BJ (cell line): ENCODE measurements at regions not wholly inside any gene's neighbourhood (a gene's known extent, or its start where the extent isn't known, plus 50 kb on each side); places are given as distances from the start of the nearest gene placed in this dataset.

Experiments used
- CTCF ChIA-PET: fragments of 350-600 bp; formaldehyde crosslinking; extraction: SDS; loops from one replicate; lab custom pipeline; 2021; ENCODE audit warnings: antibody characterized with exemption, inconsistent platforms; lab: Yijun Ruan, JAX
- POLR2A ChIA-PET: fragments of 300-600 bp; sonication (Branson Sonifier 250); formaldehyde crosslinking; extraction: SDS; loops from one replicate; lab custom pipeline; 2021; ENCODE audit warnings: antibody characterized with exemption; lab: Charles Lee
- DNase-seq: peaks from one replicate; pipeline ENCODE4 v3.0.0-alpha.2; 2011; ENCODE audit warnings: low read depth
- H3K27me3 ChIP-seq: 2 replicates; pipeline ENCODE4 v1.6.0; 2011; ENCODE audit warnings: low read length; ENCODE audit not compliant: control insufficient read depth, insufficient read depth
- H3K36me3 ChIP-seq: 2 replicates; pipeline ENCODE4 v1.5.1; 2011; ENCODE audit warnings: low read length; ENCODE audit not compliant: control insufficient read depth, insufficient read depth
- H3K4me3 ChIP-seq: 2 replicates; pipeline ENCODE4 v1.5.1; 2011; ENCODE audit warnings: low read depth, mild to moderate bottlenecking, control low read depth, low read length
- CTCF ChIP-seq: IDR thresholded peaks from 2 replicates; pipeline ENCODE4 v1.5.1; 2011; ENCODE audit warnings: low read depth, mild to moderate bottlenecking, control low read depth, inconsistent platforms, low read length, moderate library complexity; ENCODE audit not compliant: insufficient read depth

GRCh38 chr5:12354686-12355085, 450.4 kb upstream of the CTNND2 start:
- no peaks in the 10 kb centered on the region for H3K36me3 ChIP-seq
- no peak for DNase-seq
- CTCF ChIA-PET = interaction anchor here (0.6 kb wide), 1 partner anchor 65 kb away, joined by 3 read pairs; no protein-coding TSS in a partner anchor
- H3K27me3 ChIP-seq = no peaks in the 10 kb centered on the region
- POLR2A ChIA-PET = no interaction called here
- no peak overlapping the region for H3K4me3 ChIP-seq
- TF ChIP-seq CTCF = no peak

GRCh38 chr5:12343558-12343957, 439.3 kb upstream of the CTNND2 start:
- CTCF ChIA-PET = no interaction called here
- no peak for TF ChIP-seq CTCF
- no peak for DNase-seq
- no peaks in the 10 kb centered on the region for H3K36me3 ChIP-seq
- POLR2A ChIA-PET = no interaction called here
- no peak overlapping the region for H3K4me3 ChIP-seq
- no peaks in the 10 kb centered on the region for H3K27me3 ChIP-seq

GRCh38 chr5:12335938-12336337, 431.7 kb upstream of the CTNND2 start:
- H3K36me3 ChIP-seq = no peaks in the 10 kb centered on the region
- DNase-seq = no peak
- ChIA-PET POLR2A (no interaction called here), CTCF (no interaction called here)
- no peaks in the 10 kb centered on the region for H3K27me3 ChIP-seq
- no peak for TF ChIP-seq CTCF
- no peak overlapping the region for H3K4me3 ChIP-seq

- no peaks in the 10 kb centered on the region for H3K27me3 ChIP-seq
- POLR2A ChIA-PET = no interaction called here
- DNase-seq = no peak
- no peak overlapping the region for H3K4me3 ChIP-seq
- H3K36me3 ChIP-seq = no peaks in the 10 kb centered on the region
- CTCF ChIA-PET = no interaction called here
- no peak for TF ChIP-seq CTCF
Observed at GRCh38 chr5:12332480-12332879, 428.2 kb upstream of the CTNND2 start.

GRCh38 chr5:12330993-12331588, 426.8 kb upstream of the CTNND2 start:
- H3K36me3 ChIP-seq = no peaks in the 10 kb centered on the region
- no peaks in the 10 kb centered on the region for H3K27me3 ChIP-seq
- no peak for TF ChIP-seq CTCF
- CTCF ChIA-PET = interaction anchor here (0.6 kb wide), 1 partner anchor 28 kb away, joined by 3 read pairs; no protein-coding TSS in a partner anchor
- no peak overlapping the region for H3K4me3 ChIP-seq
- POLR2A ChIA-PET = no interaction called here
- no peak for DNase-seq
